Activated CD4-positive, alpha-beta T cell treated with anti-CD3 and anti-CD28 coated beads for 48 hours (primary cell): ENCODE measurements at regions not wholly inside any gene's neighbourhood (a gene's known extent, or its start where the extent isn't known, plus 50 kb on each side); places are given as distances from the start of the nearest gene placed in this dataset.
"Not testable (repeated sequence)": the region's sequence is repeated elsewhere in the genome, so short reads cannot be mapped to it uniquely, and the experiment has no call there.

Experiments
- DNase-seq: peaks from one replicate; pipeline ENCODE4 v3.0.0-alpha.2; 2020

GRCh38 chr3:152583963-152584362, 251.0 kb upstream of the P2RY1 start:
- DNase-seq: no peak

- no peak for DNase-seq
Measured at GRCh38 chr3:152586974-152587373, 248.0 kb upstream of the P2RY1 start.

GRCh38 chr3:152587861-152588260, 247.1 kb upstream of the P2RY1 start:
- no peak for DNase-seq

- DNase-seq: no peak
Measured at GRCh38 chr3:152589644-152590043, 245.3 kb upstream of the P2RY1 start.

GRCh38 chr3:152591515-152591914, 243.4 kb upstream of the P2RY1 start:
- no peak for DNase-seq

GRCh38 chr3:152593242-152593641, 241.7 kb upstream of the P2RY1 start:
- DNase-seq: no peak

- DNase-seq: no peak
Measured at GRCh38 chr3:152595975-152596821, 238.7 kb upstream of the P2RY1 start.

GRCh38 chr3:152596832-152597231, 238.1 kb upstream of the P2RY1 start:
- DNase-seq: not testable (repeated sequence)

GRCh38 chr3:152606146-152606545, 228.8 kb upstream of the P2RY1 start:
- no peak for DNase-seq

- no peak for DNase-seq
Measured at GRCh38 chr3:152607179-152607578, 227.8 kb upstream of the P2RY1 start.

- no peak for DNase-seq
Measured at GRCh38 chr3:152608696-152609594, 226.0 kb upstream of the P2RY1 start.

GRCh38 chr3:152609891-152610290, 225.0 kb upstream of the P2RY1 start:
- no peak for DNase-seq

GRCh38 chr3:152610622-152611021, 224.3 kb upstream of the P2RY1 start:
- DNase-seq: no peak

GRCh38 chr3:152611905-152612304, 223.0 kb upstream of the P2RY1 start:
- DNase-seq: no peak

- DNase-seq: no peak
Measured at GRCh38 chr3:152613851-152614250, 221.1 kb upstream of the P2RY1 start.

- no peak for DNase-seq
Measured at GRCh38 chr3:152615681-152616080, 219.2 kb upstream of the P2RY1 start.

- DNase-seq: no peak
Measured at GRCh38 chr3:152617609-152618008, 217.3 kb upstream of the P2RY1 start.

GRCh38 chr3:152618529-152618928, 216.4 kb upstream of the P2RY1 start:
- no peak for DNase-seq

GRCh38 chr3:152619691-152620090, 215.2 kb upstream of the P2RY1 start:
- no peak for DNase-seq

GRCh38 chr3:152620395-152620794, 214.5 kb upstream of the P2RY1 start:
- DNase-seq: no peak

- DNase-seq: no peak
Measured at GRCh38 chr3:152621006-152621868, 213.7 kb upstream of the P2RY1 start.

- no peak for DNase-seq
Measured at GRCh38 chr3:152621967-152622810, 212.7 kb upstream of the P2RY1 start.
